H9 (cell line): ENCODE measurements at regions not wholly inside any gene's neighbourhood (a gene's known extent, or its start where the extent isn't known, plus 50 kb on each side); places are given as distances from the start of the nearest gene placed in this dataset.

Experiments
- DNase-seq: peaks from one replicate; pipeline ENCODE4 v3.0.0-alpha.2; 2017
- H2AFZ ChIP-seq: one replicate; pipeline ENCODE4 v1.6.1; 2013; ENCODE audit warnings: mild to moderate bottlenecking, low read length, control low read depth, moderate library complexity
- H2AK5ac ChIP-seq: 2 replicates; pipeline ENCODE4 v1.6.1; 2013; ENCODE audit warnings: low read length, control low read depth, mixed read lengths; ENCODE audit not compliant: insufficient read length
- H2BK120ac ChIP-seq: one replicate; pipeline ENCODE4 v1.6.1; 2013; ENCODE audit warnings: low read depth, mild to moderate bottlenecking, low read length, control low read depth, inconsistent platforms; ENCODE audit not compliant: poor library complexity, severe bottlenecking
- H2BK12ac ChIP-seq: 2 replicates; pipeline ENCODE4 v1.6.1; 2013; ENCODE audit warnings: low read length, control low read depth, mixed read lengths, low read depth; ENCODE audit not compliant: insufficient read length
- H2BK15ac ChIP-seq: 2 replicates; pipeline ENCODE4 v1.6.1; 2013; ENCODE audit warnings: low read depth, low read length, control low read depth
- H2BK20ac ChIP-seq: one replicate; pipeline ENCODE4 v1.6.1; 2013; ENCODE audit warnings: low read depth, mild to moderate bottlenecking, low read length, control low read depth, inconsistent platforms; ENCODE audit not compliant: poor library complexity, severe bottlenecking
- H2BK5ac ChIP-seq: 2 replicates; pipeline ENCODE4 v1.6.1; 2013; ENCODE audit warnings: low read length, control low read depth, mixed read lengths; ENCODE audit not compliant: insufficient read length
- H3K14ac ChIP-seq: 2 replicates; pipeline ENCODE4 v1.6.1; 2013; ENCODE audit warnings: low read length, control low read depth; ENCODE audit not compliant: insufficient read depth
- H3K18ac ChIP-seq: 2 replicates; pipeline ENCODE4 v1.6.1; 2013; ENCODE audit warnings: low read depth, mild to moderate bottlenecking, mixed read lengths, low read length, control low read depth; ENCODE audit not compliant: insufficient read length
- H3K23ac ChIP-seq: 2 replicates; pipeline ENCODE4 v1.6.1; 2013; ENCODE audit warnings: low read length, control low read depth, mixed read lengths, low read depth; ENCODE audit not compliant: insufficient read length
- H3K23me2 ChIP-seq: 2 replicates; pipeline ENCODE4 v1.6.1; 2013; ENCODE audit warnings: low read depth, mild to moderate bottlenecking, mixed read lengths, low read length, control low read depth; ENCODE audit not compliant: insufficient read length, poor library complexity, severe bottlenecking
- H3K27ac ChIP-seq: 2 replicates; pipeline ENCODE4 v1.5.1; 2013; ENCODE audit warnings: low read length, control low read depth, mixed read lengths, low read depth; ENCODE audit not compliant: insufficient read length
- H3K27me3 ChIP-seq: 2 replicates; pipeline ENCODE4 v1.6.1; 2013; ENCODE audit warnings: low read length, control low read depth, inconsistent platforms; ENCODE audit not compliant: insufficient read depth
- H3K4ac ChIP-seq: 2 replicates; pipeline ENCODE4 v1.6.1; 2013; ENCODE audit warnings: low read depth, mild to moderate bottlenecking, control low read depth, inconsistent platforms, low read length, moderate library complexity
- H3K4me1 ChIP-seq: 2 replicates; pipeline ENCODE4 v1.6.1; 2013; ENCODE audit warnings: low read length, control low read depth, inconsistent platforms; ENCODE audit not compliant: insufficient read depth
- H3K4me2 ChIP-seq: 2 replicates; pipeline ENCODE4 v1.6.1; 2013; ENCODE audit warnings: low read length, control low read depth, mixed read lengths; ENCODE audit not compliant: insufficient read length, insufficient read depth
- H3K56ac ChIP-seq: 2 replicates; pipeline ENCODE4 v1.6.1; 2013; ENCODE audit warnings: low read depth, mild to moderate bottlenecking, mixed read lengths, low read length, control low read depth; ENCODE audit not compliant: insufficient read length
- H3K79me1 ChIP-seq: 2 replicates; pipeline ENCODE4 v1.6.1; 2013; ENCODE audit warnings: low read depth, mild to moderate bottlenecking, moderate library complexity, low read length, control low read depth, inconsistent platforms; ENCODE audit not compliant: insufficient read depth, poor library complexity, severe bottlenecking
- H3K79me2 ChIP-seq: 2 replicates; pipeline ENCODE4 v1.6.1; 2013; ENCODE audit warnings: low read length, control low read depth, inconsistent platforms; ENCODE audit not compliant: insufficient read depth
- H3K9ac ChIP-seq: 2 replicates; pipeline ENCODE4 v1.6.1; 2013; ENCODE audit warnings: low read length, control low read depth, mixed read lengths; ENCODE audit not compliant: insufficient read length; ENCODE audit errors: extremely low read depth
- H3K9me3 ChIP-seq: one replicate; pipeline ENCODE4 v1.6.1; 2013; ENCODE audit warnings: low read depth, low read length, inconsistent platforms; ENCODE audit not compliant: control insufficient read depth
- H3T11ph ChIP-seq: one replicate; pipeline ENCODE4 v1.6.1; 2013; ENCODE audit warnings: mild to moderate bottlenecking, low read length, control low read depth, inconsistent platforms
- H4K20me1 ChIP-seq: one replicate; pipeline ENCODE4 v1.6.1; 2013; ENCODE audit not compliant: control insufficient read depth, insufficient read length, insufficient read depth
- H4K5ac ChIP-seq: 2 replicates; pipeline ENCODE4 v1.6.1; 2013; ENCODE audit warnings: low read depth, mild to moderate bottlenecking, mixed read lengths, low read length, control low read depth; ENCODE audit not compliant: insufficient read length
- H4K8ac ChIP-seq: replicated peaks from 2 replicates; pipeline ENCODE4 v1.6.1; 2013; ENCODE audit warnings: low read length, control low read depth, mixed read lengths, low read depth; ENCODE audit not compliant: insufficient read length
- H4K91ac ChIP-seq: 2 replicates; pipeline ENCODE4 v1.6.1; 2013; ENCODE audit warnings: low read depth, mild to moderate bottlenecking, moderate library complexity, mixed read lengths, low read length, control low read depth; ENCODE audit not compliant: insufficient read length
- H3K27ac Mint-ChIP-seq, 3 experiments: 2 replicates in 2 of 3; 3 replicates in 1 of 3; pipeline ENCODE4 v1.8.0; 2020 to 2021; ENCODE audit warnings: mixed read lengths in 3 of 3, mild to moderate bottlenecking in 1 of 3, moderate library complexity in 1 of 3
- H3K27me3 Mint-ChIP-seq: 2 replicates; pipeline ENCODE4 v1.8.0; 2021; ENCODE audit warnings: low read depth, mild to moderate bottlenecking, moderate library complexity, mixed read lengths
- H3K36me3 Mint-ChIP-seq, 3 experiments: 2 replicates in 2 of 3; 3 replicates in 1 of 3; pipeline ENCODE4 v1.8.0; 2020 to 2021; ENCODE audit warnings: low read depth in 3 of 3, mixed read lengths in 3 of 3; ENCODE audit not compliant: insufficient read depth in 1 of 3
- H3K4me1 Mint-ChIP-seq, 2 experiments: 2 replicates each; pipeline ENCODE4 v1.8.0; 2020; ENCODE audit warnings: mixed read lengths in 2 of 2
- H3K4me3 Mint-ChIP-seq, 2 experiments: 2 replicates in 1 of 2; 3 replicates in 1 of 2; pipeline ENCODE4 v1.8.0; 2020 to 2021; ENCODE audit warnings: mild to moderate bottlenecking in 2 of 2, mixed read lengths in 2 of 2, moderate library complexity in 1 of 2
- H3K9me3 Mint-ChIP-seq, 2 experiments: 2 replicates in 1 of 2; 3 replicates in 1 of 2; pipeline ENCODE4 v1.8.0; 2020; ENCODE audit warnings: mild to moderate bottlenecking in 2 of 2, mixed read lengths in 2 of 2, moderate library complexity in 1 of 2
- CTCF ChIP-seq: fragments of 200-600 bp; sonication (generic); conservative IDR thresholded peaks from 3 replicates; pipeline ENCODE4 v1.8.0; 2021; ENCODE audit warnings: antibody characterized with exemption, mild to moderate bottlenecking
- WGBS: extraction: QIAGEN DNeasy Blood & Tissue Kit; methylation state at CpG from one replicate; pipeline ENCODE4 v1.1.7; 2013; ENCODE audit warnings: missing lambda C conversion rate, low lambda C conversion rate, mixed read lengths; ENCODE audit not compliant: insufficient read length; ENCODE audit errors: extremely low coverage; 5-methylcytosine and 5-hydroxymethylcytosine counted together

GRCh38 chr14:28612414-28612813 lies 154.2 kb upstream of the FOXG1 start:
- no peaks in the 10 kb centered on the region for H3K79me1 ChIP-seq
- H2AK5ac ChIP-seq: no peak overlapping the region
- H3K56ac ChIP-seq: no peak overlapping the region
- H2BK12ac ChIP-seq: no peak overlapping the region
- no peak for TF ChIP-seq CTCF
- no peak for DNase-seq
- H2BK20ac ChIP-seq: no peak overlapping the region
- no peak overlapping the region for H3K27ac ChIP-seq
- H3K4me2 ChIP-seq: no peak overlapping the region
- Mint-ChIP-seq H3K27me3 (no peaks in the 10 kb centered on the region; the same call in 1 of the 2 replicates), H3K4me1 (no peaks in the 10 kb centered on the region), H3K9me3 (peaks cover 5 to 9% of the 10 kb centered on the region in 2 experiments; a peak in 2 of 5 replicates), H3K4me3 (no peak overlapping the region), H3K36me3 (peaks cover 0 to 5% (median 0%) of the 10 kb centered on the region in 3 experiments; a peak in 2 of 7 replicates), H3K27ac (no peak overlapping the region)
- no peak overlapping the region for H3K4ac ChIP-seq
- no peaks in the 10 kb centered on the region for H3K27me3 ChIP-seq
- no peak overlapping the region for H2BK5ac ChIP-seq
- no peaks in the 10 kb centered on the region for H4K20me1 ChIP-seq
- no peak overlapping the region for H4K8ac ChIP-seq
- H3T11ph ChIP-seq: no peak overlapping the region
- no peak overlapping the region for H2BK120ac ChIP-seq
- no peak overlapping the region for H2BK15ac ChIP-seq
- no peaks in the 10 kb centered on the region for H3K4me1 ChIP-seq
- no peaks in the 10 kb centered on the region for H3K9me3 ChIP-seq
- no peaks in the 10 kb centered on the region for H3K79me2 ChIP-seq
- WGBS: no CpG with 5 or more reads among the region's 1 CpG
- no peak overlapping the region for H4K91ac ChIP-seq
- H3K23ac ChIP-seq: no peak overlapping the region
- no peak overlapping the region for H3K18ac ChIP-seq
- no peak overlapping the region for H2AFZ ChIP-seq
- H3K9ac ChIP-seq: no peak overlapping the region
- no peak overlapping the region for H4K5ac ChIP-seq
- H3K23me2 ChIP-seq: no peaks in the 10 kb centered on the region
- H3K14ac ChIP-seq: no peak overlapping the region
